GM12878 (cell line): ENCODE measurements at regions not wholly inside any gene's neighbourhood (a gene's known extent, or its start where the extent isn't known, plus 50 kb on each side); places are given as distances from the start of the nearest gene placed in this dataset.

ENCODE experiments used
- BCL11A ChIP-seq: IDR thresholded peaks from 2 replicates; pipeline ENCODE4 v1.6.1; 2011; ENCODE audit warnings: low read depth, low read length
- BRCA1 ChIP-seq: IDR thresholded peaks from 2 replicates; pipeline ENCODE4 v1.6.1; 2011; ENCODE audit warnings: low read depth, low read length, improper control_type of control experiment
- CEBPZ ChIP-seq: fragments of 150-350 bp; IDR thresholded peaks from 2 replicates; pipeline ENCODE4 v1.6.1; 2016; ENCODE audit warnings: low read depth, low read length
- CHD1 ChIP-seq: IDR thresholded peaks from 2 replicates; pipeline ENCODE4 v1.6.1; 2012; ENCODE audit warnings: low read depth, low read length, improper control_type of control experiment
- CTCF ChIP-seq, 3 experiments: IDR thresholded peaks in 2 of 3; conservative IDR thresholded peaks in 1 of 3; 2 replicates each; pipeline ENCODE4 v1.5.1; 2011; ENCODE audit warnings: low read depth in 3 of 3, low read length in 3 of 3, mild to moderate bottlenecking in 3 of 3, control low read depth in 2 of 3, moderate library complexity in 2 of 3, inconsistent platforms in 1 of 3, mixed read lengths in 1 of 3; ENCODE audit not compliant: control insufficient read depth in 2 of 3, insufficient read depth in 1 of 3; ENCODE audit errors: extremely low read depth in 1 of 3
- MTA2 ChIP-seq: fragments of 450-650 bp; IDR thresholded peaks from 2 replicates; pipeline ENCODE4 v1.6.1; 2016; ENCODE audit warnings: low read depth, mild to moderate bottlenecking, moderate library complexity
- NFIC ChIP-seq: IDR thresholded peaks from 2 replicates; pipeline ENCODE4 v1.6.1; 2012; ENCODE audit warnings: low read depth, mild to moderate bottlenecking, inconsistent platforms, low read length, moderate library complexity
- NR2C2 ChIP-seq: IDR thresholded peaks from 2 replicates; pipeline ENCODE4 v1.6.1; 2011; ENCODE audit warnings: borderline replicate concordance, low read depth; ENCODE audit not compliant: control insufficient read depth, insufficient read length
- PBX3 ChIP-seq: IDR thresholded peaks from 2 replicates; pipeline ENCODE4 v1.6.1; 2011; ENCODE audit warnings: mild to moderate bottlenecking, low read depth, low read length, moderate library complexity; ENCODE audit not compliant: insufficient replicate concordance
- POLR2AphosphoS5 ChIP-seq: IDR thresholded peaks from 2 replicates; pipeline ENCODE4 v1.6.1; 2011; ENCODE audit warnings: mild to moderate bottlenecking, low read length, inconsistent platforms
- PRDM15 ChIP-seq: fragments of 450-650 bp; formaldehyde crosslinking; IDR thresholded peaks from 2 replicates; pipeline ENCODE4 v1.4.0; 2020; ENCODE audit warnings: mild to moderate bottlenecking, moderate library complexity
- RUNX3 ChIP-seq: IDR thresholded peaks from 2 replicates; pipeline ENCODE4 v1.6.1; 2012; ENCODE audit warnings: low read length, inconsistent platforms
- SUZ12 ChIP-seq: fragments of 200-600 bp; sonication (generic); IDR thresholded peaks from one replicate; pipeline ENCODE4 v1.6.1; 2018; ENCODE audit warnings: antibody characterized with exemption, mild to moderate bottlenecking; ENCODE audit not compliant: unreplicated experiment
- TAF1 ChIP-seq: IDR thresholded peaks from 2 replicates; pipeline ENCODE4 v1.6.1; 2011; ENCODE audit warnings: mild to moderate bottlenecking, low read depth, low read length, borderline replicate concordance
- ZBTB4 ChIP-seq: fragments of 450-650 bp; formaldehyde crosslinking; IDR thresholded peaks from 2 replicates; pipeline ENCODE4 v1.4.0; 2022; ENCODE audit warnings: mild to moderate bottlenecking, moderate library complexity
- ZNF384 ChIP-seq: IDR thresholded peaks from 2 replicates; pipeline ENCODE4 v1.6.1; 2012; ENCODE audit warnings: low read depth, mild to moderate bottlenecking, low read length, improper control_type of control experiment, borderline replicate concordance

- no peak for TF ChIP-seq CEBPZ
- no peak for TF ChIP-seq PBX3
- peak; percentile 95 for TF ChIP-seq NFIC
- TF ChIP-seq RUNX3 = peak; percentile 91
- TF ChIP-seq NR2C2 = no peak
- peak; percentile 92 for TF ChIP-seq ZNF384
- TF ChIP-seq CTCF (IDR thresholded peaks at IDR 0.05 in 2 of 3, conservative IDR thresholded peaks at IDR 0.05 in 1 of 3; ENCODE audit: control insufficient read depth in 2 of 3, extremely low read depth in 1 of 3, insufficient read depth in 1 of 3, low read depth in 3 of 3, low read length in 3 of 3) = no peak
- no peak for TF ChIP-seq PRDM15 (CRISPR knock-in tag)
- peak; percentile 83; the same call in 1 of the 2 replicates for TF ChIP-seq MTA2
- no peak for TF ChIP-seq CHD1
- TF ChIP-seq SUZ12 = no peak
- TF ChIP-seq BCL11A = peak; percentile 52; the same call in 1 of the 2 replicates
- TF ChIP-seq ZBTB4 (CRISPR knock-in tag) = no peak
- TF ChIP-seq BRCA1 = no peak
- no peak for TF ChIP-seq TAF1
- no peak for TF ChIP-seq POLR2AphosphoS5
These were observed 49.8 kb upstream of the ADTRP start (continued) for GRCh38 chr6:11828262-11828870.
